ENCODE measurements at regions not wholly inside any gene's neighbourhood (a gene's known extent, or its start where the extent isn't known, plus 50 kb on each side); places are given as distances from the start of the nearest gene placed in this dataset.

- TF ChIP-seq CTCF (IDR thresholded peaks at IDR 0.05) (no peak), POLR2AphosphoS5 (IDR thresholded peaks at IDR 0.05; ENCODE audit: low read depth, low read length) (no peak), RAD21 (IDR thresholded peaks at IDR 0.05; ENCODE audit: low read length) (no peak), SMC3 (IDR thresholded peaks at IDR 0.05; ENCODE audit: low read depth, low read length) (no peak), YY1 (IDR thresholded peaks at IDR 0.05; ENCODE audit: low read depth) (no peak), FOXM1 (IDR thresholded peaks at IDR 0.05; ENCODE audit: low read depth) (no peak), USF2 (IDR thresholded peaks at IDR 0.05; ENCODE audit: borderline replicate concordance, low read depth, low read length) (no peak), MAX (IDR thresholded peaks at IDR 0.05; ENCODE audit: low read depth) (no peak), MXI1 (IDR thresholded peaks at IDR 0.05; ENCODE audit: low read depth, low read length) (no peak), NRF1 (IDR thresholded peaks at IDR 0.05; ENCODE audit: low read depth, low read length) (no peak), ZBTB33 (IDR thresholded peaks at IDR 0.05; ENCODE audit: borderline replicate concordance, low read depth) (no peak), EZH2phosphoT487 (IDR thresholded peaks at IDR 0.05; ENCODE audit: borderline replicate concordance, low read depth) (no peak), FOXJ3 (CRISPR knock-in tag; IDR thresholded peaks at IDR 0.05) (no peak)
Observed at GRCh38 chr2:128710242-128710641, 391.6 kb upstream of the HS6ST1 start.

Measured in SK-N-SH (cell line).